ENCODE measurements at regions not wholly inside any gene's neighbourhood (a gene's known extent, or its start where the extent isn't known, plus 50 kb on each side); places are given as distances from the start of the nearest gene placed in this dataset.

DNA sequence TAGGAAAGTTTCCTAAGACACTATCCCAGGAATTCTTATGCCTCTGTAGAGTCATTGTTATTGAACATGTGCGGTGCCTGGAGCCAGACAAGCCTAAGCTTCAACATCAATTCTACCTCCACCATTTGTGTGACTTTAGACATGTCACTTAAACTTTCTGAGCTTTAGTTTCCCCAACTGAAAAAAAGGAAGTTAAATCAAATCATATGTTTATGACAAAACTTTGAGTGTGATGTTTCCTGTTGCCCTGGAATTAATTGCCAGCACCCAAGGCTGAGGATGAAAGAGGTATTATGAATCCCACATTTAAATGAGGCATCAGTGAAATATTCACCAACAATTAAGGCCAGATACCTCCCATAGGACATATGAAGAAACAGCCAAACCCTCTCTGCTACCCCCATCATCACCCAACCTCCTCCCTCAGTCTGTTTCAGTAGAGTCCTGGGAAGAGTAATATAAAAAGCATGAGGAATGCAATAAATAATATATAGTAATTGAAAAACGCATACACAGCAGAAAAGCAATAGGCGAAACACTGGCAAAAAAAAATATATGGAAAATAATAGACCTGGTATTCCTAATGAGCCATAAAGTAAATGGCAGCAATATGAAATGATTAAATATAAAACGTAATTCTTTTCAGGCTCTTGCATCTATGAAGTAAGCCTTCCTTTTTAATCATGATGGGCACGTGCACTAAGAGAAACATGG lies 182.0 kb upstream of the DCN start:
- POLR2A ChIA-PET = no interaction called here
- Histone ChIP-seq H3K27me3 (replicated peaks in 1 of 2; ENCODE audit: control insufficient read depth in 2 of 2, extremely low read depth in 1 of 2, insufficient read depth in 2 of 2, low read length in 1 of 2) (peaks cover 0 to 4% of the 10 kb centered on the region in 2 experiments), H3K27ac (ENCODE audit: low read length) (no peak overlapping the region), H3K9me3 (no peaks in the 10 kb centered on the region), H3K36me3 (ENCODE audit: control insufficient read depth in 2 of 2, extremely low read depth in 1 of 2, insufficient read depth in 1 of 2, low read length in 1 of 2) (no peaks in the 10 kb centered on the region), H3K4me1 (ENCODE audit: control insufficient read depth in 1 of 2, extremely low read depth in 1 of 2, insufficient read depth in 2 of 2, low read length in 2 of 2) (no peaks in the 10 kb centered on the region), H3K4me3 (ENCODE audit: control insufficient read depth in 1 of 2, extremely low read depth in 1 of 2, low read length in 1 of 2) (no peak overlapping the region)
- Mint-ChIP-seq H3K9me3 (no peaks in the 10 kb centered on the region), H3K4me3 (no peak overlapping the region), H3K27me3 (peaks cover 1 to 3% of the 10 kb centered on the region in 2 donors), H3K36me3 (no peaks in the 10 kb centered on the region), H3K4me1 (peaks cover 3 to 5% (median 4%) of the 10 kb centered on the region in 3 donors), H3K27ac (no peak overlapping the region)
- DNase-seq (no peak), ATAC-seq (replicated peaks in 1 of 4) (no peak)
- WGBS (ENCODE audit: insufficient coverage) = 43% methylated on average over 1 of the region's 5 CpGs
- CTCF ChIA-PET = interaction anchor here in 1 of 2 donors (0.5 to 1.1 kb wide), 2 partner anchors 34 to 1592 kb away, joined by 3 read pairs; no protein-coding TSS in a partner anchor

DNA sequence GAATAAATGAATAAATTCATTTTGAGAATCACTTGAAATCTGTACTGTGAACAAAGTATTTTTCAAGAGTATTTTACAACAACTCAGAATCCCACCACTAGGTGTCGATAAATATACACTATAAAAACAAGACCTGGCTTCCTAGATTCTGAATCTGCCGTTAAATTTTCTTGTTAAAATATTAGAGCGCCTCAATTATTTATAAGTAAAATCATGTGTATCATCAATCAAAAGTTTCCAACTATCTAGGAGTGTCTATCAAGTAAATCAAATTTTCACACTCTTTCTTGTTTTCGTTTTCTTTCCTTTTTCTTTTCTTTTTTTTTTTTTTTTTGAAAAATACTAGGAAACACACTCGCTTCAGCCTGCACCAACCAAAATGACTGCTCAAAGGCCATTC lies 179.2 kb upstream of the DCN start:
- Mint-ChIP-seq H3K36me3 (no peaks in the 10 kb centered on the region), H3K4me1 (peaks cover 3 to 5% (median 4%) of the 10 kb centered on the region in 3 donors), H3K9me3 (no peaks in the 10 kb centered on the region), H3K4me3 (no peak overlapping the region), H3K27me3 (peaks cover 0 to 7% of the 10 kb centered on the region in 2 donors), H3K27ac (no peak overlapping the region)
- H3K27me3 ChIP-seq (replicated peaks in 1 of 2; ENCODE audit: control insufficient read depth in 2 of 2, extremely low read depth in 1 of 2, insufficient read depth in 2 of 2, low read length in 1 of 2) = no peaks in the 10 kb centered on the region
- ChIA-PET CTCF (interaction anchor here (0.5 to 2.0 kb wide), 9 partner anchors 20 to 1293 kb away, joined by 3 to 8 read pairs (median 4); no protein-coding TSS in a partner anchor), POLR2A (no interaction called here)
- ATAC-seq (replicated peaks in 1 of 4) = peak in 1 of 4 experiments; percentile 52
- 70% methylated on average over 1 of the region's 5 CpGs for WGBS (ENCODE audit: insufficient coverage)
- DNase-seq = peak in 1 of 35 experiments; percentile 61
- no peaks in the 10 kb centered on the region for H3K9me3 ChIP-seq
- no peak overlapping the region for H3K4me3 ChIP-seq (ENCODE audit: control insufficient read depth in 1 of 2, extremely low read depth in 1 of 2, low read length in 1 of 2)
- no peak overlapping the region for H3K27ac ChIP-seq (ENCODE audit: low read length)
- H3K4me1 ChIP-seq (ENCODE audit: control insufficient read depth in 1 of 2, extremely low read depth in 1 of 2, insufficient read depth in 2 of 2, low read length in 2 of 2) = no peaks in the 10 kb centered on the region
- H3K36me3 ChIP-seq (ENCODE audit: control insufficient read depth in 2 of 2, extremely low read depth in 1 of 2, insufficient read depth in 1 of 2, low read length in 1 of 2) = no peaks in the 10 kb centered on the region

DNA sequence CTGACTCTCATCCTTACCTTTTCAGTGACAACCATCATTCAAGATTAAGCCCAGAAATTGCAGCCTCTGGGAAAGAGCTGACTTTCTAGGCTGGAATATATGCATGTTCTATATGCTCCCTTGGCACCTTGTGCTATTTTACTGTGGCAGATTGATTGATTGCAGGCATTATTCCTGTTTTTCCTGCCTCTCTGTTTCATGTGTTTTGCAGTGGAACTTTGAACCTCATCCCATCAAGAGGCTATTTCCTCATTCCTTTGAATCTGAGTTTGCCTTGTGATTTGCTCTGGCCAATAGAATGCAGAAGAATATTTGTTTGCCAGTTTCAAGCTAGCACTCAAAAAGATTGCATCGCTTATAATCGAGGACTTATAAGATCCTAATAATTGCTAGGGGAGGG lies 174.8 kb upstream of the DCN start:
- Mint-ChIP-seq H3K9me3 (no peaks in the 10 kb centered on the region), H3K36me3 (no peaks in the 10 kb centered on the region), H3K4me3 (no peak overlapping the region), H3K27me3 (peaks cover 7 to 20% of the 10 kb centered on the region in 2 donors), H3K27ac (no peak overlapping the region), H3K4me1 (peaks cover 3 to 4% (median 3%) of the 10 kb centered on the region in 3 donors)
- no CpG with 5 or more reads among the region's 2 CpGs for WGBS (ENCODE audit: insufficient coverage)
- ATAC-seq (replicated peaks in 1 of 4) = no peak
- CTCF ChIA-PET = interaction anchor here in 1 of 2 donors (0.8 kb wide), 1 partner anchor 25 kb away, joined by 3 read pairs; no protein-coding TSS in a partner anchor
- no peaks in the 10 kb centered on the region for H3K9me3 ChIP-seq
- no peaks in the 10 kb centered on the region for H3K4me1 ChIP-seq (ENCODE audit: control insufficient read depth in 1 of 2, extremely low read depth in 1 of 2, insufficient read depth in 2 of 2, low read length in 2 of 2)
- no peaks in the 10 kb centered on the region for H3K27me3 ChIP-seq (replicated peaks in 1 of 2; ENCODE audit: control insufficient read depth in 2 of 2, extremely low read depth in 1 of 2, insufficient read depth in 2 of 2, low read length in 1 of 2)
- no peak overlapping the region for H3K4me3 ChIP-seq (ENCODE audit: control insufficient read depth in 1 of 2, extremely low read depth in 1 of 2, low read length in 1 of 2)
- no peaks in the 10 kb centered on the region for H3K36me3 ChIP-seq (ENCODE audit: control insufficient read depth in 2 of 2, extremely low read depth in 1 of 2, insufficient read depth in 1 of 2, low read length in 1 of 2)
- POLR2A ChIA-PET = no interaction called here
- no peak overlapping the region for H3K27ac ChIP-seq (ENCODE audit: low read length)
- no peak for DNase-seq

DNA sequence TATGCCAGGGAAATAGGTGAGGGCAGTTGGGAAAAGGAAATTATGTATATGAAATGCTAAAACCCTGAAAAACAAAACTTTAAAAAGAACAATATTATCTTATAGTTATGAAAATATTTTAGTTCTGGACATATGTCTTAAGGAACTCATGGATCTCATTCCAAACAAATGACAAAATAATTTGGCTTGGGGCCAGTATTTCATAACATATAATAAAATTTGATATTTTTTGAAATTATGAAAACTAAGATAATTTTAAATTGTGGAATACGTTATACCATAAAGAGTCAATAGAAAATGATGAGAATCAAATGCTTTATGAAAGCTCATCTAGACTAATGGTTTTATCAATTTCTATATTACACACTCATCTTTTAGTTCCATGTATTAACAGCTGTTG lies 173.8 kb upstream of the DCN start:
- Mint-ChIP-seq H3K36me3 (no peaks in the 10 kb centered on the region), H3K27ac (no peak overlapping the region), H3K9me3 (no peaks in the 10 kb centered on the region), H3K27me3 (peaks cover 7 to 24% of the 10 kb centered on the region in 2 donors), H3K4me1 (no peaks in the 10 kb centered on the region), H3K4me3 (no peak overlapping the region)
- Histone ChIP-seq H3K4me3 (ENCODE audit: control insufficient read depth in 1 of 2, extremely low read depth in 1 of 2, low read length in 1 of 2) (no peak overlapping the region), H3K9me3 (no peaks in the 10 kb centered on the region), H3K27me3 (replicated peaks in 1 of 2; ENCODE audit: control insufficient read depth in 2 of 2, extremely low read depth in 1 of 2, insufficient read depth in 2 of 2, low read length in 1 of 2) (no peaks in the 10 kb centered on the region), H3K4me1 (ENCODE audit: control insufficient read depth in 1 of 2, extremely low read depth in 1 of 2, insufficient read depth in 2 of 2, low read length in 2 of 2) (no peaks in the 10 kb centered on the region), H3K36me3 (ENCODE audit: control insufficient read depth in 2 of 2, extremely low read depth in 1 of 2, insufficient read depth in 1 of 2, low read length in 1 of 2) (no peaks in the 10 kb centered on the region), H3K27ac (ENCODE audit: low read length) (no peak overlapping the region)
- CTCF ChIA-PET = interaction anchor here in 1 of 2 donors (0.8 kb wide), 1 partner anchor 26 kb away, joined by 3 read pairs; no protein-coding TSS in a partner anchor
- POLR2A ChIA-PET = interaction anchor here in 1 of 2 donors (0.6 kb wide), 1 partner anchor 408 kb away, joined by 3 read pairs; no protein-coding TSS in a partner anchor
- ATAC-seq (replicated peaks in 1 of 4) (no peak), DNase-seq (no peak)
- WGBS (ENCODE audit: insufficient coverage) = no CpG with 5 or more reads among the region's 1 CpG

DNA sequence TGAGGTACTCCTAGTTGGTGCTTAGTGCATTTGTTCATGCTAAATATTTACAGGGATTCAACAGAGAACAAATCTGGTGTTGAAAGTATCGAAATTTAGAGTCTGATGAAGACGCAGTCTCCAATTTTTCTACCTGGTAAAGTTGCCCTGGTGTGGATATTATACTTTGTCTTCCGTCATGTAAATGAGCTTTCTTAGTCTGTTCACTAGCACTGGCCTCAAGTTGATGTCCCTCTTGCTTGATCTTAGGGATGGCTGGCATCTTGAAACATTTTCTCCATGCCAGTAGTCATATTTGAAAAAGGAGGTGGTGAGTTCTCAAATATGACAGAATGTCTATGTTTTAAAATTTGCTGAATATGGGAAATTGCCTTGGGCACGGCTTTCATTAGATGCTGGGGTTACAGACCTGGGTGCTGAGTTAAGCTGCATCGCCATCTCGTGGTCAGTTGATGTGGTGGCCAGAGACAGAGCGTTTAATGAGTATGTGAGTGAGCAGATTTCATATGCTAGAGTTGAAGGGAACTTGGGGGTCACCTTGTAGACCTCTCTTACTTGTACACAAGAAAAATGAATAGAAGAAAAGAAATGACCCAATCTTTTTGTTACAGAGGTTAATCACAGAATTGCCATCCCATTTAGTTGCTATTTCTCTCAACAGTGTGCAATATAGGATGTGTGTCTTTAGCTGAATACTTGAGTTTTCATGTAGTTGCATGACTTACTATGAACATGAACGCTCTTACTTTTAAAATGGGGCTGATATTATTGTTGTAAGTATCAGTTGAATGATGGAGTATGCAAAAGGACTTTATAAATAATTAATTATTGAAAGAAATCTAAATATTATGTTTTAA lies 172.8 kb upstream of the DCN start:
- no peaks in the 10 kb centered on the region for H3K4me1 ChIP-seq (ENCODE audit: control insufficient read depth in 1 of 2, extremely low read depth in 1 of 2, insufficient read depth in 2 of 2, low read length in 2 of 2)
- ATAC-seq (replicated peaks in 1 of 4) = peak; percentile 71 to 85 (median 71)
- no peak overlapping the region for H3K27ac ChIP-seq (ENCODE audit: low read length)
- no peak overlapping the region for H3K4me3 ChIP-seq (ENCODE audit: control insufficient read depth in 1 of 2, extremely low read depth in 1 of 2, low read length in 1 of 2)
- no peaks in the 10 kb centered on the region for H3K27me3 ChIP-seq (replicated peaks in 1 of 2; ENCODE audit: control insufficient read depth in 2 of 2, extremely low read depth in 1 of 2, insufficient read depth in 2 of 2, low read length in 1 of 2)
- no peaks in the 10 kb centered on the region for H3K4me1 Mint-ChIP-seq
- H3K36me3 ChIP-seq (ENCODE audit: control insufficient read depth in 2 of 2, extremely low read depth in 1 of 2, insufficient read depth in 1 of 2, low read length in 1 of 2) = no peaks in the 10 kb centered on the region
- no peaks in the 10 kb centered on the region for H3K9me3 ChIP-seq
- 36% methylated on average over 3 of the region's 8 CpGs for WGBS (ENCODE audit: insufficient coverage)
- peaks cover 7 to 24% of the 10 kb centered on the region in 2 donors for H3K27me3 Mint-ChIP-seq
- H3K27ac Mint-ChIP-seq = no peak overlapping the region
- DNase-seq = peak in 28 of 35 experiments; percentile 3 to 61 (median 19)
- ChIA-PET CTCF (interaction anchor here (0.6 to 1.7 kb wide), 6 partner anchors 26 to 1573 kb away, joined by 3 to 5 read pairs (median 4); no protein-coding TSS in a partner anchor), POLR2A (interaction anchor here (0.6 to 0.8 kb wide), 2 partner anchors 23 to 409 kb away, joined by 3 read pairs; no protein-coding TSS in a partner anchor)
- H3K36me3 Mint-ChIP-seq = no peaks in the 10 kb centered on the region
- H3K9me3 Mint-ChIP-seq = no peaks in the 10 kb centered on the region
- H3K4me3 Mint-ChIP-seq = no peak overlapping the region

DNA sequence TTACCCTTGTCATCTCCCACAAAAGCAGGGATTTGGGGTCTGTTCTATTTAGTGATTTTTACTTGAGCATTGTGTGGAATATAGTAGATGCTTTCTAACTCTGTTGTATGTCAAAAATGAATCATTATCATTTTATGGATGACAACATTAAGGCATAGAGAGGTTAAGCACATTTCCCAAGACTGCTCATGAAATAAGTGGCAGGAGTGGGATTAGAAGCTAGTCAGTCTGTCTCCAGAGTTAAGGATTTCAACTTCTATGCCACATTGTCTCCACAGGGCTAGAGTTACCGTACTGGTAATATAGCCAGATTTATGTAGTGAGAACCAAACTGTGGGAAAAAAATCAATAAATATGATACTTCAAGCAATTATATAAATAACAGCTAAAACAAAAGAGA lies 170.6 kb upstream of the DCN start:
- no peaks in the 10 kb centered on the region for H3K9me3 Mint-ChIP-seq
- ATAC-seq (replicated peaks in 1 of 4) (no peak), DNase-seq (no peak)
- H3K4me3 ChIP-seq (ENCODE audit: control insufficient read depth in 1 of 2, extremely low read depth in 1 of 2, low read length in 1 of 2) = no peak overlapping the region
- H3K4me1 Mint-ChIP-seq = no peaks in the 10 kb centered on the region
- ChIA-PET POLR2A (no interaction called here), CTCF (interaction anchor here (0.6 to 0.8 kb wide), 3 partner anchors 48 to 1893 kb away, joined by 3 read pairs; no protein-coding TSS in a partner anchor)
- H3K36me3 ChIP-seq (ENCODE audit: control insufficient read depth in 2 of 2, extremely low read depth in 1 of 2, insufficient read depth in 1 of 2, low read length in 1 of 2) = no peaks in the 10 kb centered on the region
- no CpG with 5 or more reads among the region's 1 CpG for WGBS (ENCODE audit: insufficient coverage)
- no peak overlapping the region for H3K4me3 Mint-ChIP-seq
- H3K27me3 Mint-ChIP-seq = peaks cover 7 to 29% of the 10 kb centered on the region in 2 donors
- H3K4me1 ChIP-seq (ENCODE audit: control insufficient read depth in 1 of 2, extremely low read depth in 1 of 2, insufficient read depth in 2 of 2, low read length in 2 of 2) = no peaks in the 10 kb centered on the region
- H3K27ac ChIP-seq (ENCODE audit: low read length) = no peak overlapping the region
- H3K27me3 ChIP-seq (replicated peaks in 1 of 2; ENCODE audit: control insufficient read depth in 2 of 2, extremely low read depth in 1 of 2, insufficient read depth in 2 of 2, low read length in 1 of 2) = no peaks in the 10 kb centered on the region
- no peaks in the 10 kb centered on the region for H3K9me3 ChIP-seq
- no peaks in the 10 kb centered on the region for H3K36me3 Mint-ChIP-seq
- no peak overlapping the region for H3K27ac Mint-ChIP-seq

Data from T-cell (primary cell).